BJ (cell line): ENCODE measurements at regions not wholly inside any gene's neighbourhood (a gene's known extent, or its start where the extent isn't known, plus 50 kb on each side); places are given as distances from the start of the nearest gene placed in this dataset.

Experiments used
- CTCF ChIA-PET: fragments of 350-600 bp; formaldehyde crosslinking; extraction: SDS; loops from one replicate; lab custom pipeline; 2021; ENCODE audit warnings: antibody characterized with exemption, inconsistent platforms; lab: Yijun Ruan, JAX
- POLR2A ChIA-PET: fragments of 300-600 bp; sonication (Branson Sonifier 250); formaldehyde crosslinking; extraction: SDS; loops from one replicate; lab custom pipeline; 2021; ENCODE audit warnings: antibody characterized with exemption; lab: Charles Lee
- DNase-seq: peaks from one replicate; pipeline ENCODE4 v3.0.0-alpha.2; 2011; ENCODE audit warnings: low read depth
- H3K27me3 ChIP-seq: 2 replicates; pipeline ENCODE4 v1.6.0; 2011; ENCODE audit warnings: low read length; ENCODE audit not compliant: control insufficient read depth, insufficient read depth
- H3K36me3 ChIP-seq: 2 replicates; pipeline ENCODE4 v1.5.1; 2011; ENCODE audit warnings: low read length; ENCODE audit not compliant: control insufficient read depth, insufficient read depth
- H3K4me3 ChIP-seq: 2 replicates; pipeline ENCODE4 v1.5.1; 2011; ENCODE audit warnings: low read depth, mild to moderate bottlenecking, control low read depth, low read length
- CTCF ChIP-seq: IDR thresholded peaks from 2 replicates; pipeline ENCODE4 v1.5.1; 2011; ENCODE audit warnings: low read depth, mild to moderate bottlenecking, control low read depth, inconsistent platforms, low read length, moderate library complexity; ENCODE audit not compliant: insufficient read depth

- H3K4me3 ChIP-seq: peak overlapping the region; percentile 7; the same call in 1 of the 2 replicates
- ChIA-PET POLR2A (interaction anchor here (0.6 kb wide), 1 partner anchor 177 kb away, joined by 3 read pairs; no protein-coding TSS in a partner anchor), CTCF (interaction anchor here (0.6 to 0.9 kb wide), 3 partner anchors 37 to 342 kb away, joined by 3 to 4 read pairs (median 3); no protein-coding TSS in a partner anchor)
Observed at GRCh38 chr13:23505007-23505406, 65.2 kb upstream of the TNFRSF19 start.

GRCh38 chr13:23506071-23506806, 64.0 kb upstream of the TNFRSF19 start:
- no peaks in the 10 kb centered on the region for H3K27me3 ChIP-seq
- no peak overlapping the region for H3K4me3 ChIP-seq
- no peak for DNase-seq
- ChIA-PET POLR2A (interaction anchor here (1.1 kb wide), 1 partner anchor 15 kb away, joined by 3 read pairs; no protein-coding TSS in a partner anchor), CTCF (interaction anchor here (0.6 to 0.8 kb wide), 3 partner anchors 10 to 723 kb away, joined by 3 to 4 read pairs (median 4); no protein-coding TSS in a partner anchor)
- H3K36me3 ChIP-seq: no peaks in the 10 kb centered on the region
- no peak for TF ChIP-seq CTCF

More at GRCh38 chr13:23505007-23505406, 65.2 kb upstream of the TNFRSF19 start:
- TF ChIP-seq CTCF: no peak
- DNase-seq: peak; percentile 44
- no peaks in the 10 kb centered on the region for H3K27me3 ChIP-seq
- no peaks in the 10 kb centered on the region for H3K36me3 ChIP-seq

GRCh38 chr13:23506807-23507291, 63.4 kb upstream of the TNFRSF19 start:
- no peaks in the 10 kb centered on the region for H3K27me3 ChIP-seq
- DNase-seq: peak; percentile 70
- H3K4me3 ChIP-seq: no peak overlapping the region
- H3K36me3 ChIP-seq: no peaks in the 10 kb centered on the region
- no peak for TF ChIP-seq CTCF
- ChIA-PET CTCF (no interaction called here), POLR2A (interaction anchor here (1.1 kb wide), 1 partner anchor 16 kb away, joined by 3 read pairs; no protein-coding TSS in a partner anchor)

GRCh38 chr13:23509781-23510543, 60.2 kb upstream of the TNFRSF19 start:
- no peaks in the 10 kb centered on the region for H3K36me3 ChIP-seq
- POLR2A ChIA-PET: no interaction called here
- H3K27me3 ChIP-seq: no peaks in the 10 kb centered on the region
- H3K4me3 ChIP-seq: no peak overlapping the region
- CTCF ChIA-PET: interaction anchor here (1.4 kb wide), 1 partner anchor 379 kb away, joined by 3 read pairs; the partner anchor contains the start of gene MIPEP
- no peak for TF ChIP-seq CTCF
- DNase-seq: peak; percentile 73

- no peaks in the 10 kb centered on the region for H3K36me3 ChIP-seq
- no peak for TF ChIP-seq CTCF
- peak; percentile 39 for DNase-seq
- H3K27me3 ChIP-seq: no peaks in the 10 kb centered on the region
- ChIA-PET CTCF (no interaction called here), POLR2A (no interaction called here)
- H3K4me3 ChIP-seq: no peak overlapping the region
Observed at GRCh38 chr13:23510544-23510916, 59.7 kb upstream of the TNFRSF19 start.
